B cell (primary cell): ENCODE measurements at regions not wholly inside any gene's neighbourhood (a gene's known extent, or its start where the extent isn't known, plus 50 kb on each side); places are given as distances from the start of the nearest gene placed in this dataset.

Source experiments
- CTCF ChIP-seq: fragments of 200-600 bp; IDR thresholded peaks from one replicate; pipeline ENCODE4 v1.8.0; 2022; ENCODE audit warnings: antibody characterized with exemption, mild to moderate bottlenecking
- EZH2 ChIP-seq: IDR thresholded peaks from 2 replicates; pipeline ENCODE4 v1.6.1; 2012; ENCODE audit warnings: borderline replicate concordance, low read depth, mild to moderate bottlenecking, moderate library complexity, low read length; ENCODE audit not compliant: insufficient read depth, poor library complexity, severe bottlenecking

GRCh38 chr2:35946478-35946877 lies 409.1 kb upstream of the CRIM1 start:
- TF ChIP-seq CTCF = no peak
- no peak for TF ChIP-seq EZH2
